ENCODE measurements at regions not wholly inside any gene's neighbourhood (a gene's known extent, or its start where the extent isn't known, plus 50 kb on each side); places are given as distances from the start of the nearest gene placed in this dataset.

DNA sequence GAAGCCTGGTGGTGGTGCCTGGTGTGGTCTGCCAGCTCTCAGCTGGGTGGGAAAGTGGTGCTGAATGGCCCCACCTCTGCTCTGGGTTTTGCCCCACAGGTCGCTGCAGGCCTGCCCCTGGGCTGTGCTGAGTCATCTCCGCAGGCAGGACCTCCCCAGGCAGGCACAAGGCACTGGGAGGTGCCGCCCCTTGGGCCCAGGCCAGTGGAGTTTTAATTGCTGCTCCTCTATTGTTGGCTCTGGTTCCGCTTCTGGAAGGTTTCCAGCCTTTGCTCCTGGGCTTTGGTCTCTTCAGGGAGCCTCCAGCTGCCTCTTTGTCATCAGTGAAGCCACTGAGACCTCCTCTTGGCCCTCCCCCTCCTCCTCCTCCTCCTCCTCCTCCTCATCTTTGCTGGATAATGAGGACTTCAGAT, 180.3 kb upstream of the GRB10 start:
- no peak for DNase-seq (ENCODE audit: low spot score)
- in situ Hi-C loops (cut with HindIII; ENCODE audit: low sequenced_read_pairs) = no loop called here

DNA sequence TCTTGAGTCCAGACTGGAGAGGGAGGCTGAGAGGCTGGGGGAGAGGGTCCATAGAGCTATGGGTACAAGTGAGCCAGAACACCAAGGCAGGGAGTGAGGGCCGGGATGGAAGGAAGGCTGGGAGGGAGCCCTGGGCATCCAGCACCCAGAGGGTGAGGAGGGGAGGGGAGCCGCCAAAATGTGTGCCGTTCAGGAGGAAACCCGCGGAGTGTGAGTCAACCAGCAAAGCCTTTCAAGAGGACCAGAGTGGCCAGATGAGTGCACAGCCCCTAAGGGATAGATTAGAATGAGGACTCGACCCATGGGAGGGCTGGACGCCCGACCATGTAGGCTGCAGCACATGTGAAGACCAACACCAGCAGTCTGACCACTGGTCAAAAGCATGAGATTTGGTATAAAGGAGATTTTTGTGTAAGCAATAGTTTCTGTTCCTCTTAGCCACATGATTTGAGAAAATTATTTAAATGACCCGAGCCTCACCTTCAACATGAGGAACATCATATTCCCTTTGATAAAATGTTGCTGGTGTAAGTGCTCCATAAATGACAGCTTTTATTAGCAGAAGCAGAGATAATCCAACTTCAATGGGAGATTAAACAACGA, 179.7 kb upstream of the GRB10 start:
- in situ Hi-C loops (cut with HindIII; ENCODE audit: low sequenced_read_pairs) = no loop called here
- no peak for DNase-seq (ENCODE audit: low spot score)

DNA sequence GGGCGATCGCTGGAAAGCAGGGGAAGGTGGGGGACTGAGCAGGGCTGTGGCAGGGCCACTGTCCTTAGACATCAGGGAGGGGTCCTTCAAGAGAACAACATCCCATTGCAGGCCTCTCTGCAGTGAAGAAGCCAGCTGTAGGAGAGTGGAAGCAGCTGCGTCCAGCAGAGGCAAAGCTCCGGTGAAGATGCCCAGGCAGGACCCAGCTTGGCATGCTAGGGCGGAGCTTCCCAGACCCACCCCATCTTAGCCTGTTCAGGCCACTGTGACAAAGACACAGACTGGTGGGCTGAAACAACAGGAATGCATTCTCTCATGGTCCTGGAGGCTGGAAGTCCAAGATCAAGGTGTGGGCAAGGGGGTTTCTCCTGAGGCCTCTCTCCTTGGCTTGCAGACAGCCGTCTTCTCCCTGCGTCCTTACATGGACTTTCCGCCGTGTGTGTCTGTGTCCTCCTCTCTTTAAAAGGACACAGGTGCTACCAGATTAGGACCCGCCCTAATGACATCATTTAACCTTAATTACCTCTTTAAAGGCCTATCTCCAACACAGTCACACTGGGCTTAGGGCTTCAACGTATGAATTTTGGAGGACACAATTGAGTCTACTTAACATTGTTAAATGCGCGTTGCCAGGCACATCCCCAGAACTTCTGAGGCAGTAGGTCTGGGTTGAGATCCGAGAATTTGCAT, 178.1 kb upstream of the GRB10 start:
- DNase-seq (ENCODE audit: low spot score) = no peak
- in situ Hi-C loops (cut with HindIII; ENCODE audit: low sequenced_read_pairs) = no loop called here

DNA sequence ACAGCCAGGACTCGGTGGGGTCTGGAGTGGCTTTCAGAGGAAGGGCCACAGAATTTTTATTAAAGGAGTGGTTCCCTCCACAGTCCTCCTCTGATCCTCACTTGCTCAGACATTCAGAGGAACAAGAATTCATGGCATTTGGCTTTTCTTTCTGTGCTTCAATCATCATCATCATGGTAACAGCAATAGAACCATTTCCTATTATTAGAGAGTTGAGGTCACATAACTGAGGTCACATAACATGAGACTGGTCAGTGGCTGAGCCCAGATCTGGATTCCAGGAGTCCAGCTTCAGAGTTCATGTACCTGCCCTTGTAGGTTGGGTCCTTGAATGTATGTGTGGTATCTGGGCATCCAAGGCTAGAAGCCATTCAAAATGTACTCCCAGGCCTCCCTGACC, 177.3 kb upstream of the GRB10 start:
- in situ Hi-C loops (cut with HindIII; ENCODE audit: low sequenced_read_pairs) = no loop called here
- DNase-seq (ENCODE audit: low spot score) = no peak

DNA sequence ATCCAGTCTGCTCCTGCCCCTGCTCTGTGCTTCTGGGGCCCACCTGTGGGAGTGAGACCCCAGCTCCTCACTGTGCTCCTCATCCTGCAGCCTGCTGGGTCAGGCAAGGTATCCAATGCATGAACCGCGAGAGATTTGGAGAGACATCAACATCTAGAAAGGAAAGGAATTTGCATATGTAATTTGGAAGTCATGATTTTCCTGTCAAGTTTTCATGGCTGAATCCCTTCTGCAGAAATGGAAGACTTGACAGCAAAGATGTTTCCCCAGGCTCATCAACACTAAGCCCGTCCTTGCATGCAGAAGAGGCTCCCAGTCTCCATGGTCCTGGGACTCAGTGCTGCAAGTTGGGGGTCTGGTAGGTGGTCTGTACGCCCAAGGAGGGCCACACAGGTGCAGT, 176.9 kb upstream of the GRB10 start:
- no peak for DNase-seq (ENCODE audit: low spot score)
- in situ Hi-C loops (cut with HindIII; ENCODE audit: low sequenced_read_pairs) = no loop called here

DNA sequence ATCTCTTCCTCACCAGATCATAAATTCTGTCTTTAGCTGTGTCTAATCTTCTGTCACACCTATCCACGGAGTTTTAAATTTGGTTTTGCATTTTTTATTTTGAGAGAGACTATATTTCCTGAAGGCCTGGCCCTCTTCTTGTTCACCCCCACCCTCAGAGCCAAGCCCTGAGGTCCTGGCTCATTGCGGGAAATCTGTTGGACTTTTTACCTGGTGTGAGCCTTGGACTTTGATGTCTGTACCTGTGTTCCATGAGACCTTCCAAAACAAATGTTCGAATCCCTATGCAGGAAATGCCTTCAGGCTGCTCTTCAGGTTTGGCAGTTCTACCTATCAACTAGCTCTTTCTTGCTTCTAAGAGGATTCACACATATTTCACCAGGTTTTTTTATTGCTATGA, 175.2 kb upstream of the GRB10 start:
- in situ Hi-C loops (cut with HindIII; ENCODE audit: low sequenced_read_pairs) = no loop called here
- no peak for DNase-seq (ENCODE audit: low spot score)

DNA sequence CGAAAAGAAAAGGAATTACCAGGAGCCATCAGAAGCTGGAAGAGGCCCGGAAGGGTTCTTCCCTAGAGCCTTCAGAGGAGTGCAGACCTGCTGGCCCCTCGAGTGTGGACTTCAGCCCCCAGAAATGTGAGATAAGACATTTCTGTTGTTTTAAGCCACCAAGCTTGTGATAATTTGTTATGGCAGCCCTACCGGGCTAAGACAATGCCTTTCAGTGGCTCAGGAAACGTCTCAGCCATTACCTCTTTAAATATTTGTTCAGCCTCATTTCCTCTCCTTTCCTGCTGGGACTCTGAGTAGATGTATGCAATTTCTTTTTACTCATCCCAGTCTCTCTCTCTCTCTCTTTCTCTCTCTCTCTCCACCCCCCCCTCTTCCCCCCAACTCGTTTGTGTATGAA, 174.7 kb upstream of the GRB10 start:
- in situ Hi-C loops (cut with HindIII; ENCODE audit: low sequenced_read_pairs) = no loop called here
- DNase-seq (ENCODE audit: low spot score) = no peak

DNA sequence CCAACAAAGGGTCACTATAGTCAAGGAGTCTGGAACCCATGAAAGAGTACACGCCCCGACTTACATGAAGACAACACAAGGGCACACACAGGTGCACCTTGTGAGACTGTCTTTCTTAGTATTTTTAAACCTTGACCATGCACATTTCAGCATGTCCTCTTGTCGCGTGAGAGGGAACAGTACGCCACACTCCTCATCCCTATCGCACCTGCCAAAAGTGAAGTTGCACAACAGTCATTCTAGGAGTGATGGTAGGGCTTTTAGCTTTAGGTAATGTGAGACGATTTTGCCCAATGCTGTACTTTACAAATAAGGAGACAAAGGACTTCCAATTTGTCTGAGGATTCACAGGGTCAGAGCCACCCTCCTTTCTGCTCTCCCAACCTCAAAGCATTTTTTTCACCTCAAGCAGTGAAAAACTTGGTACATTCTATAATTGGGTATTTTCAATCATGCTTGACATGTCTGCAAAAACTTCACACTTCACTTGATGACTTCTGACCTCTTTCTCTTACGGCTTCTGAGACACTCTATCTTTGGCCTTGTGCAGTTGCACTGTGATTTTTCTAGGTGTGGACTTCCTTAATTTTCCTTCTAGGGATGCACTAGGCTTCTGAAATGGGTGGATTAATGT, 173.9 kb upstream of the GRB10 start:
- no peak for DNase-seq (ENCODE audit: low spot score)
- in situ Hi-C loops (cut with HindIII; ENCODE audit: low sequenced_read_pairs) = no loop called here

DNA sequence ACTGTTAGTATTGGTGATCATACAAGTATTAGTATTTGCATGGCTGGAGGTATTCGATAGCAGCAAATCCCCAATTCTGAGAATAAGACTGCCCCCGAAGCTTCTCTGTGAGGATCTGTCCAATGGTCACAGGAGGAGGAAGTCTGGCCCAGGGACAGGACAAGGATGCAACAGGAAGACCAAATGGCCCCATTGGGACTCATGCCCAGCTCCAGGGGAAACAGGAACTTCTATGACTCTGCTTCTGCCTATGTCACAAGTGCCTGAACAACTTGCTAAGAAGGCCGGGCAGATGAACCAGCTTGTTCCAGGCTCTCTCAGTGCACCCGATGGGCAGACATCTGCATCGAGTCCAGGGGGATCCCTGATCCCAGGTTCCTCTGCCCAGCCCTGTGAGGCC, 172.0 kb upstream of the GRB10 start:
- in situ Hi-C loops (cut with HindIII; ENCODE audit: low sequenced_read_pairs) = no loop called here
- peak; percentile 6 for DNase-seq (ENCODE audit: low spot score)

DNA sequence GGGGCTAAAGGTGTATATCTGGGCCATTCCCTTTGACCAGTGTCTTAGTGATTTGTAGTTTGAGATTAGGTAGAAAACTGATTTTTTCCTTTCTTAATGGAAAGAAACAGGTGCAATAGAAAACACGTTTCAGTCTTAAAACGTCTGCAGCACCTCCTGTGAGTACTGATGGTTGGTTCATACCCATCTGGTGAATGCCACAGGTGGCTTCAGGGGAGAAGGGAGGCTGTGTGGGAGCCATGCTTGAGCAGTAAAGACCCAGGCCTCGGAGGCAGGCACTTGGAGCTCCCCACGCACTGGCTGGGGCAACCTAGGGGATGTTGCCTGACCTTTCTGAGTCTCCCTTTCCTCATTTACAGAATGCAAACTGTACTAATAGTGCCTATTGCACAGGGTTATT, 171.5 kb upstream of the GRB10 start:
- in situ Hi-C loops (cut with HindIII; ENCODE audit: low sequenced_read_pairs) = no loop called here
- no peak for DNase-seq (ENCODE audit: low spot score)

DNA sequence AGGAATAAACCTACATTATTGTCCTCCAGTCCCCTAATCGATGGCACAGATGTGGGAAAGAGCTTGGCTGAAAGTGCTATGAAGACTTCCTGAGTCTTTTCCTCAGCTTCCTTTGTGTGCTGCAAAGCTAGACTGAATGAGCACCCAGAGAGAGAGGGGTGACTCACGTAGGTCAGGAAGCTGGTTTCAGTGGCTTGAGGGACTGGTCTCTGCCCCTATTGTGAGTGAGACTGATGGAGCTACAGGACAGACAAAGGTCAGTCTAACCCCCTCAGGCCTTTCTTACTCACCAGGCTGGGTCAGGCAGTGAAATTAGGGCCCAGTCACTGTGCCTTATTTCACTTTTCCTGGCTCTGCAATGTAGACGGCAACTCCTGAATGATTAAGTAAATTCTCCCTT, 171.1 kb upstream of the GRB10 start:
- DNase-seq (ENCODE audit: low spot score) = no peak
- in situ Hi-C loops (cut with HindIII; ENCODE audit: low sequenced_read_pairs) = no loop called here

DNA sequence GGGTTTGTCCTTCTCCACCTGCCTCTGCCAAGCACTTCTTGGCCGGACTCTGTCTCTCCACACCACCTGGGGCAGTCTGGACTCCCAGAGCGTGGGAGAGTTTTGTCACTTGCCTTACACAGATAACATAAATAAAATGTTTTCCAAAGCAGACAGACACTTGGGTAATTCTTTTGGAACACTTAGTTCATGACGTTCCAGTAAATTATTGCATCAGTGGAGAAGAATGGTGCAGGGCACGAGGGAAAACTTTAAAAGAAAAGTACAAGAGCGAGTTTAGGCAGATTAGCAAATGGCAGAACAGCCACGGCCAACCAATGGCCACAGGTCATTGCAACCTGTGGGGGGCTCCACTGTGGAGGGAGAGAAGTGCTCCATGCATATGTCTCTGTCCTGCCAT, 170.6 kb upstream of the GRB10 start:
- no peak for DNase-seq (ENCODE audit: low spot score)
- in situ Hi-C loops (cut with HindIII; ENCODE audit: low sequenced_read_pairs) = no loop called here

DNA sequence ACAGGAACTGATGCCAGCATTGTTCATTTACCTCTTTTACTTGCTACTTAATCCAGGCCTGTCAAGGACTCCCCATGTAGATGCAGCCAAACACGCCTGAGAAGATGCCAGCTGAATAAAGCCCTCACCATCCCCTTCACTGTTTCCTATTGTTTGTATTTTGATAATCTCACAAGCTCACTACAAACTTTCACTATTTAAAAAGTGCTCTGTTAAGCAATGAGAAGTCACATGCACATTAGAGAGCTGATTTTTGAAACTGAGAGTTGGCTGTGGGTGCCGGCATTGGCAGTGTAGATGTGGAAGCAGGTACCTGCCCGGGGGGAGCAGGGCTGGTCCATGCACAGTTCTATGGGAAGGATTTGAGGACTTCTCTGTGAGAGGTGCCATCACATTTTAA, 169.8 kb upstream of the GRB10 start:
- DNase-seq (ENCODE audit: low spot score) = peak; percentile 9
- in situ Hi-C loops (cut with HindIII; ENCODE audit: low sequenced_read_pairs) = no loop called here

DNA sequence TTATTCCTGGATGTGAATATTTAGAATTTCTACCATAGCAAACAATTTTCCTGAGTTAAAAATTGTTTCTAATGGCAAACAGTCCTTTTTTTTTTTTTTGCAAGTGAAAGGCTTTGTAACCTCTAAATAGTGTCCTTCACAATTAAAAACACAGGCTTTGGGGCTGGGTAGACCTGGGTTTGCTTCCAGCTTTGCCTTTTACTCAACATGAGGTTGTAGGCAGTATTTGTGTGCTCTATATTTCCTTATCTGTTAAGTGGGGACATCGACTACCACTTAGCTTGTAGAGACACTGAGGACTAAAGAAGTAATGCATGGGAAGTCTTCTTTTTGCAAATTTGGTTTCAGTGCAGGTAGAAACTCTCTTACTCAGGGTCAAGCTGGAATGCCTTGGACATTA, 169.4 kb upstream of the GRB10 start:
- no peak for DNase-seq (ENCODE audit: low spot score)

DNA sequence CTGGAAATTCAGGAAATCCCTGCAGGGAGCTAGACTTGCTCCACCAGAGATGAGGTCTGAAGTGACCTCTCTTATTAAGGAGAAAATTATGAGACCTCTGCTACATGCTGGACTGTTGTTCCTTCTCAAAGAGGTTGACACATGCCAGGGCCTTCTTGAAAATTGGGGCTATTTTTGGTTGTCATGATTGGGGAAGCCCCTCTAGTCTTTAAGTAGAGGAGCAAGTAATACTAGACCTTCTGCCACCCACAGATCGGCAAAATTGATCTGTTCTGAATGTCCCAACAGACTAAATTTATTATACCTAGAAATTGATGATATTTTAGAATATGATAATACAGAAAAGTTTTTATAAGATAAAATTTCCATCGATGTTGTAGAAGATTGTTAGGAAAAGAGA, 160.8 kb upstream of the GRB10 start:
- in situ Hi-C loops (cut with HindIII; ENCODE audit: low sequenced_read_pairs) = no loop called here

More for the DNA sequence above, 169.4 kb upstream of the GRB10 start:
- in situ Hi-C loops (cut with HindIII; ENCODE audit: low sequenced_read_pairs) = no loop called here

DNA sequence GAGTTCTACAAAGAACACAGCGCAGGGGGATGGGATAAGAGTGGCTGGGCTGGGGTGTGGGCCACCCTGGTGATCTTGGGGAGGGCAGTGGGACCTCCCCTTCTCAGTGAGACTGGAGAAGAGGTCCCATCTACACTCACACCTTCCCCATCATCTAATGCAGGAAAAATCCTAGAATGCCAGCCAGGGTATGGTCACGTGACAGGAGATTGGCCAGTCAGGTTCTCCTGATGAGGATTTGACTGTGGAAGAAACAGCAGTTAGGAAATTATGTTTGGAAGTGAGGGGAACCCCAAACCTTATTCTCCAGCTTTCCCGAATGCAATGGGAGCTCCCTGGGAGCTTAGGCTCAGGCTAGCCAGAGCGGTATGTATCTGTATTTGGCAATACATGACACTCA, 158.8 kb upstream of the GRB10 start:
- in situ Hi-C loops (cut with HindIII; ENCODE audit: low sequenced_read_pairs) = no loop called here

More for the DNA sequence above, 160.8 kb upstream of the GRB10 start:
- no peak for DNase-seq (ENCODE audit: low spot score)

DNA sequence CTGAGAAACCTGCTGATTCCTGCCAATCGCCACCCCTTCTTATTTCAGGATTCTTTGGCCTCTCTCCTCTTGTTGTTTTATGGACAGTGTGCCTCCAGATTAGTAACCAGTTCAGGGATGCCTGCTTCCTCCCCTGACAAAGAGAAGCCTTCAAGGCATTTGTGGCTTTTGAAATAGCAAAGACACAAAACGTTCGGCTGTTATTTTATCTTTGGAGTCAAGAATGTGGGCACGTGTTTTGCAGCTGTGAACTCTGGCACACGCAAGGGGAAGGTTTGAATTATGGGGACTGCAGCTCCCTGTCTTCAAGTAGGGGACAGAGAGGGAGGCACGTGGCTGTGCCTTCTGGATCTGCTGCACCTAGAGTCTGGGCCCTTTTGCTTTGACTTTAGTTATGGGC, 157.9 kb upstream of the GRB10 start:
- in situ Hi-C loops (cut with HindIII; ENCODE audit: low sequenced_read_pairs) = no loop called here
- no peak for DNase-seq (ENCODE audit: low spot score)

More for the DNA sequence above, 158.8 kb upstream of the GRB10 start:
- DNase-seq (ENCODE audit: low spot score) = no peak

DNA sequence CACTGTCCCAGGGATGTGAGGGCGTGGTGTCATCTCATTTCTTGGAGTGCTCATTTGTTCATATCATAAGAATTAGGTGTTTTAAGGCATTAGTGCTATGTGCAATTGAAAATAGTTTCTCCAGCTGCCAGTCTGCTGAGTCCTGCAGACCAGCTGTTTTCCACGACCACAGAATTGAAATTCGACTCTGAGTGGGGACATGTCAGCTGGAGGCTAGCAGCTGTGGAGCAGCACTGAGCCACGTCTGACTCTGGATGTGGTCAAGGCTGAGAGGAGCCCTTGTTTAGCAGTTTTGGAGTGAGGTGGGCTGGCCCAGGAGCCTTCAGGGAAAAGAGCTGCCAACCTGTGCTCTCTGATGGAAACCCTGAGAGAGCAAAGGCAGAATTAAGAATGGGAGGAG, 156.3 kb upstream of the GRB10 start:
- DNase-seq (ENCODE audit: low spot score) = no peak

DNA sequence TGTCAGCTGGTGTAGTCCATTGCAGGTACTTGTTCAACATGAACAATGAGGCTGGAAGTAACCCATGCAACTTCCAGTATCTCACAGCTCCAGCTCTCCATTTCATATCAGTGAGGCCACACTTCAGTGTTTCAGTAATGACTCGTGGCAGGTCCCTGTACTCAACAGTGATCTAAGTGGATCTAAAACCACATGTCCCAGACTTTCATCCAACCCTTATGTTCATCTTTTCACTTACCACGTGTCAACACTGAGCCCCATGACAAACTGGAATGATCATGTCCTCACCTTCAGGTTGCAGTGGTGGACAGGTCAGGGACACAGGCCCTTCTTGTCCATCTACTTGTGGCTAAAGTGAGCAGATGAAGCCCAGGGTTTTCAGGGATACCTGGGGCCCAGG, 155.0 kb upstream of the GRB10 start:
- no peak for DNase-seq (ENCODE audit: low spot score)
- in situ Hi-C loops (cut with HindIII; ENCODE audit: low sequenced_read_pairs) = no loop called here

More for the DNA sequence above, 156.3 kb upstream of the GRB10 start:
- in situ Hi-C loops (cut with HindIII; ENCODE audit: low sequenced_read_pairs) = no loop called here

DNA sequence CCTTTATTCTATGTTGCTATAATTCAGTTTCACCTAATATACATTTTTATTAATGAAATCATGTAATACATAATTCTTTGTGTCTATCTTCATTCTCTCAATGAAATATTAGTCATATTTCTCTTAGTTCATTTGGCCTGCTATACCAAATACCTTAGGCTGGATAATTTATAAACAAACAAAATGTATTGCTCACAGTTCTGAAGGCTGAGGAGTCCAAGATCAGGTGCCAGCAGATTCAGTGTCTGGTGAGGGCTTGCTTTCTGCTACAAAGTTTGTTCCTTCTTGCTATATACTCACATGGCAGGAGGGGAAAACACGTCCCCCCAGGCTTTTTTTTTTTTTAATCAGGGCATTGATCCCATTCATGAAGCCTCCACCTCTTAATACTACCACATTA, 143.4 kb upstream of the GRB10 start:
- in situ Hi-C loops (cut with HindIII; ENCODE audit: low sequenced_read_pairs) = no loop called here

DNA sequence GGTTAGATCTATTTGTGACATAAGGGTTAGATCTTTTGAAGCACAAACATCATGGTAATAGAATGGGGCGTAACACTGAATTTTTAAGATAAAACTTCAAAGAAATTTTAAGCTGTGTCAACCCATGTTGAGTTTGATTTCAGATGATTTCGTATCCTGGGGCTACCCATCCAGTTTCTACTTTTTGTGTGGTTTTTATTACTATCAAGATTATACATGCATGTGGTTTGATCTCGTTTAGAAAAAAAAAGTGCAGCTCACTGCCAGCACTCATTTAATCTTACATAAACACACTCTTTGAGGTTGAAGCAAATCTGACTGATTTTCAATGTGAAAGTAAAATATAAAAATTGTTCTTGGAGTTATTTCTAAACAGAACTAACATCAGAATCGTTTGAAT, 140.8 kb upstream of the GRB10 start:
- no peak for DNase-seq (ENCODE audit: low spot score)
- in situ Hi-C loops (cut with HindIII; ENCODE audit: low sequenced_read_pairs) = no loop called here

More for the DNA sequence above, 143.4 kb upstream of the GRB10 start:
- no peak for DNase-seq (ENCODE audit: low spot score)
